GM10248 (cell line): ENCODE measurements at regions not wholly inside any gene's neighbourhood (a gene's known extent, or its start where the extent isn't known, plus 50 kb on each side); places are given as distances from the start of the nearest gene placed in this dataset.

Experiments used
- CTCF ChIA-PET: fragments of 300-600 bp; sonication (Branson Sonifier 250); formaldehyde crosslinking; extraction: SDS; loops from one replicate; lab custom pipeline; 2021; ENCODE audit warnings: antibody characterized with exemption; lab: Yijun Ruan, JAX
- POLR2A ChIA-PET: fragments of 350-650 bp; sonication (Branson Sonifier 250); formaldehyde crosslinking; extraction: SDS; loops from one replicate; lab custom pipeline; 2020; ENCODE audit warnings: antibody characterized with exemption; lab: Yijun Ruan, JAX
- DNase-seq: peaks from one replicate; pipeline ENCODE4 v3.0.0; 2012; ENCODE audit errors: extremely low spot score
- CTCF ChIP-seq: IDR thresholded peaks from 2 replicates; pipeline ENCODE4 v1.5.1; 2012; ENCODE audit warnings: mild to moderate bottlenecking, low read depth; ENCODE audit errors: extremely low read depth, missing control alignments, control extremely low read depth

- no peak for TF ChIP-seq CTCF
- no peak for DNase-seq
- POLR2A ChIA-PET: no interaction called here
- CTCF ChIA-PET: interaction anchor here (0.7 kb wide), 1 partner anchor 10 kb away, joined by 3 read pairs; no protein-coding TSS in a partner anchor
Measured at GRCh38 chr20:58585753-58586540, 65.1 kb upstream of the STX16 start.

- no peak for TF ChIP-seq CTCF
- no peak for DNase-seq
- ChIA-PET POLR2A (no interaction called here), CTCF (interaction anchor here (0.6 kb wide), 1 partner anchor 74 kb away, joined by 3 read pairs; no protein-coding TSS in a partner anchor)
Measured at GRCh38 chr20:58584881-58585752, 66.0 kb upstream of the STX16 start.

GRCh38 chr20:58584051-58584824, 66.8 kb upstream of the STX16 start:
- no peak for TF ChIP-seq CTCF
- CTCF ChIA-PET: interaction anchor here (1.2 kb wide), 1 partner anchor 8 kb away, joined by 3 read pairs; no protein-coding TSS in a partner anchor
- DNase-seq: no peak
- POLR2A ChIA-PET: no interaction called here

GRCh38 chr20:58583586-58583985, 67.5 kb upstream of the STX16 start:
- no peak for DNase-seq
- no peak for TF ChIP-seq CTCF
- CTCF ChIA-PET: interaction anchor here (1.2 kb wide), 1 partner anchor 9 kb away, joined by 3 read pairs; no protein-coding TSS in a partner anchor
- POLR2A ChIA-PET: no interaction called here

GRCh38 chr20:58583176-58583575, 67.9 kb upstream of the STX16 start:
- CTCF ChIA-PET: interaction anchor here (1.2 kb wide), 1 partner anchor 9 kb away, joined by 3 read pairs; no protein-coding TSS in a partner anchor
- POLR2A ChIA-PET: no interaction called here
- no peak for DNase-seq
- no peak for TF ChIP-seq CTCF

- ChIA-PET CTCF (no interaction called here), POLR2A (no interaction called here)
- no peak for TF ChIP-seq CTCF
- no peak for DNase-seq
Measured at GRCh38 chr20:58580474-58580835, 65.3 kb upstream of the APCDD1L start.
